ENCODE measurements at regions not wholly inside any gene's neighbourhood (a gene's known extent, or its start where the extent isn't known, plus 50 kb on each side); places are given as distances from the start of the nearest gene placed in this dataset.

DNA sequence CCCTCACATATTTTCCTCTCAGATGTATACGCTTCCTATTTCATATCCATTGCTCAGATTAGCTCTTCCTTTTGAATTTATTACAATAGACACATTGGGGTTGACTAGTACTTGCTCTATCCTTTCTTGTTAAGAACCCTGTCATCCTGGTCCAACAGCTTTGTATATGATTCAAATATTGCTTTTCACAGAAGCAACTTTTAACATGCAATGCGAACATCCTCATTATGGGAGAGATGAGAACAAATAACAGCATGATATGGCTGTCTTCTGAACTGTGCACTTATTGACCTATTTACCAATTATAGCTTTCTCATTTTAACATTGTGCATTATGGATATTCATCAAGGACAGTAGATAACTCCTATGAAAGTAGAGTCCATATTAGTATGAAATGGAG is 510.8 kb downstream of the PTPRC start:
- ChIA-PET CTCF (interaction anchor here (1.3 kb wide), 1 partner anchor 19 kb away, joined by 3 read pairs; no protein-coding TSS in a partner anchor), POLR2A (no interaction called here)
- TF ChIP-seq, protein P1, sequence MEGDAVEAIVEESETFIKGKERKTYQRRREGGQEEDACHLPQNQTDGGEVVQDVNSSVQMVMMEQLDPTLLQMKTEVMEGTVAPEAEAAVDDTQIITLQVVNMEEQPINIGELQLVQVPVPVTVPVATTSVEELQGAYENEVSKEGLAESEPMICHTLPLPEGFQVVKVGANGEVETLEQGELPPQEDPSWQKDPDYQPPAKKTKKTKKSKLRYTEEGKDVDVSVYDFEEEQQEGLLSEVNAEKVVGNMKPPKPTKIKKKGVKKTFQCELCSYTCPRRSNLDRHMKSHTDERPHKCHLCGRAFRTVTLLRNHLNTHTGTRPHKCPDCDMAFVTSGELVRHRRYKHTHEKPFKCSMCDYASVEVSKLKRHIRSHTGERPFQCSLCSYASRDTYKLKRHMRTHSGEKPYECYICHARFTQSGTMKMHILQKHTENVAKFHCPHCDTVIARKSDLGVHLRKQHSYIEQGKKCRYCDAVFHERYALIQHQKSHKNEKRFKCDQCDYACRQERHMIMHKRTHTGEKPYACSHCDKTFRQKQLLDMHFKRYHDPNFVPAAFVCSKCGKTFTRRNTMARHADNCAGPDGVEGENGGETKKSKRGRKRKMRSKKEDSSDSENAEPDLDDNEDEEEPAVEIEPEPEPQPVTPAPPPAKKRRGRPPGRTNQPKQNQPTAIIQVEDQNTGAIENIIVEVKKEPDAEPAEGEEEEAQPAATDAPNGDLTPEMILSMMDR (IDR thresholded peaks at IDR 0.05; ENCODE audit: control extremely low read depth, extremely low read depth, low read depth, missing control alignments), result no peak
- no peak for DNase-seq (ENCODE audit: extremely low spot score)

DNA sequence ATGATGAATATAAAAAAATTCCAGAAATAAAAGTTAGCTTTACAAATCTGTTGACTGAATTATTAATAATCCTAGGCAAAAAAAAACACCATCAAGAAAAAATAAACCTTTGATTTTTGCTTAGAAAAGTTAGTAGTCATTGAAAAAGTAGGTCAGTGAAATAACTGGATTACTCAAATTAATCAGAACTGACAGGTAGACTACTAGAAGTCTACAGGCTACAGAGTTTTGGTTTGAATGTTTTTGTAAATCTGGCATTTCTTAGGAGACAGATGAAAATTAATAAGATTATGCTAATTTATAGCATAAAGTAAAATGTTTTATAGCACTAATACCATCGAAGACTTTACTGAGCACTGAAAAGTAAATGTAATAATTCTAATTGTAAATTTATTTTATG is 511.9 kb downstream of the PTPRC start:
- CTCF ChIA-PET, result no interaction called here
- TF ChIP-seq, protein P1 (IDR thresholded peaks at IDR 0.05; ENCODE audit: control extremely low read depth, extremely low read depth, low read depth, missing control alignments), result no peak
- DNase-seq (ENCODE audit: extremely low spot score), result no peak
- POLR2A ChIA-PET, result no interaction called here

DNA sequence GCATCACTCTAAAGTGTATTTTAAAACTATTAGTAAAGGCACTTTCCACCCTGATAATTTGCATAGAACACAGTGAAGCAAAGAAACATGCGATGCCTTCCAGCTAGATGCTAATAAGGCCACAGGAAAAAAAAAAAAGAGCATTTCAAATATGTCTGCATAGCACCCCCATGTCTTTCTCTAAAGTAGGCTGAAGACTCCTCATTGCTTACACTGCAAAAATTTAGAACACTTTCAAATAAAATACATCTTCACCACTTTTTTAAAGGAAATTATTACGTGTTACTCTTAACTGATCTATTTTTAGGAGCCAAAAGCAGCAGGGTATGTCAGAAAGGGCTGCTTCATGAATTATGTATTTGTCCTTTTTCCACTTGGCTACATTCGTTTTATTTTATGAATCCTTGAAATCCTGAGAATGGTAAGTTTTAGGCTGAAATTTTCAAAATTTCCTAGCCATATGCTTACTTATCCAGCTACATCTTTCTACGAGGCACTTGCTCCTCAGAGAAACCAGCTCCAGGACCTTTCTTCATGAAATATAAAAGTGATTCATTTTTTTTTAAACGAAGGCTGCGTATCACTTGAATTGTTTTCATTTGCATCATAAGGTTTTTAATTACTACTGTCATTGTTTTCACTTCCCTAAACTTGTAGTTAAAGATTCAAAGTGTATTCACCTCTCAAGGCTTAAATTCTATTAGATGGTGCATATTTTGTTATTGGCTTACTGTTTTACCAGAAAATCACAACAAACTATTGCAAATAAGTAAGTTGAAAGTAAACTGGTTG is 513.0 kb downstream of the PTPRC start:
- ChIA-PET CTCF (no interaction called here), POLR2A (no interaction called here)
- TF ChIP-seq, protein P1 (IDR thresholded peaks at IDR 0.05; ENCODE audit: control extremely low read depth, extremely low read depth, low read depth, missing control alignments), result no peak
- peak; percentile 8 for DNase-seq (ENCODE audit: extremely low spot score)

DNA sequence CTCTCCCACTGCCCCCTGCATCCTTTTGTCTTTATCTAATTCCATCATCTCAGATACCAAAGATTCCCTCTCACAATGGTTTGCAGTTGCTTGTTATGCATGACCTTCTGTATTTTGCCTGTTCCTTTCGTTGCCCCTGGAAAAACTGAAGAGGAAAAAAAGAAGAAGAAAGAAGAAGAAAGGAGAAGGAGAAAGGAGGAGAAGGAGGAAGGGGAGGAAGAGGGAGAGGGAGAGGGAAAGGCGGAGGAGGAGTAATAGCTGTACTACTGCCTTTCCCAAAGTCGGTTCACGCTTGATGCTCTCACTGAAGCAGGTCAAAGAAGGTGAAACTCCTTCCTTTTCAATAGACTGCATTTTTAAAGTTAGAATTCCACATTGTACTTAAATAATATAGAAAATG is 513.8 kb downstream of the PTPRC start:
- POLR2A ChIA-PET, result no interaction called here

DNA sequence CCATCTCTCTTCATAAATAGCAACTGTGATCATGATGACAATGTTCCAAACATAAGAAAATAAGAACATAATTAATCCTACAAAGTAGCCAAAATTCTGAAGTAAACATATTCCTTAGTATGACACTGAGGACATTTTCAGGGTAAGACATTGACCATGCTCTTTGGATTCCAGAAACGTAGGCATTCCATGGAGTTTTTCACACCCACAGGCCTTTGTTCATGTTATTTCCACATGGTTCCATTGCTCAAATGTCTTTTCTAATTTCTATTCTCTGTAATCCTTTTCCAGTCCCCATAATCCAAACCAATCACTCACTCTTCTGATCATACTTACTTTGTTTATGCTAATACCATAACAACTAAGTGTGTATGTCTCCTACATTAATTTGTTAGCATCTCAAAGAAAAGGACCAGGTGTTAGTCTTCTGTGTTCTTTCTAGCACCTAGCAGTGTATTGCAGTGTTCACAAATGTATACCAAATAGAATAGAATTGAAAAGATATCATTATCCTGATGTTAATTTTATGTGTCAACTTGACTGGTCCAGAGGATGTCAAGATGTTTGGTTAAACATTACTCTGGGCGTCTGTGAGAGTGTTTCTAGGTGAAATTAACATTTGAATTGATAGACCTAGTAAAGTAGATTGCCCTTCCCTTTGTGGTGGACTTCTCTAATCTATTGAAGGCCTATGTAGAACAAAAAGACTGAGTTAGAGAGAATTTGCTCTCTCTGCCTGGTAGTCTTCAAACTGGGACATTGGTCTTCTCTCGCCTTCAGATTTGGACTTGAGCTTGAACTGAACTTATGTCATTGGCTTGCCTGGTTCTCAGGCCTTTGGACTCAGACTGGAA is 516.6 kb downstream of the PTPRC start:
- CTCF ChIA-PET, result no interaction called here
- DNase-seq (ENCODE audit: extremely low spot score), result no peak

More for the DNA sequence above, 513.8 kb downstream of the PTPRC start:
- CTCF ChIA-PET, result interaction anchor here (1.4 kb wide), 1 partner anchor 29 kb away, joined by 4 read pairs; no protein-coding TSS in a partner anchor
- TF ChIP-seq, protein P1 (IDR thresholded peaks at IDR 0.05; ENCODE audit: control extremely low read depth, extremely low read depth, low read depth, missing control alignments), result no peak
- DNase-seq (ENCODE audit: extremely low spot score), result no peak

DNA sequence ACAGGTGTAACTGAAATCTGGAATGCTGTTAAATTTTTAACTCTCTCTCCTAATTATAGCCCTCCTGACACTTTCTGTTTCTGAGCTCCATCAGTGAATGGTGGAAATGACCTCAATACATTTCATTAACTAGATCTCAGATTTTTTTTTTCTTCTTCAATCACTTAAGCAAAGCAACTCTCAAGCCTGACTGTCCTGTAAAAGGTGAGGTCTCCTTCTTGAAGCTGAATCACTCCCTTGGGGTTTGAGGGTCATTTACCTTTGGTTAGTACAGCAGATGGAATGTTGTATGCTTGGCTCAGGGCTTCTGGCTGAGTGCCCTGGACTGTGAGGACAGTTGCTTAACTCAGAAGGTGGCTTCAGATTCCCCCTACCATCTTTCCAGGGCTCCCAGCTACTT is 518.7 kb downstream of the PTPRC start:
- ChIA-PET POLR2A (no interaction called here), CTCF (no interaction called here)
- no peak for DNase-seq (ENCODE audit: extremely low spot score)
- TF ChIP-seq, protein P1 (IDR thresholded peaks at IDR 0.05; ENCODE audit: control extremely low read depth, extremely low read depth, low read depth, missing control alignments), result no peak

More for the DNA sequence above, 516.6 kb downstream of the PTPRC start:
- TF ChIP-seq, protein P1 (IDR thresholded peaks at IDR 0.05; ENCODE audit: control extremely low read depth, extremely low read depth, low read depth, missing control alignments), result no peak
- POLR2A ChIA-PET, result no interaction called here
